Natural killer cell (primary cell): ENCODE measurements at regions not wholly inside any gene's neighbourhood (a gene's known extent, or its start where the extent isn't known, plus 50 kb on each side); places are given as distances from the start of the nearest gene placed in this dataset.
"Not testable (repeated sequence)": the region's sequence is repeated elsewhere in the genome, so short reads cannot be mapped to it uniquely, and the experiment has no call there.

ENCODE experiments used
- ATAC-seq, 3 donors: fragments of 150-1000 bp in 2 of 3; fragments of 200-7000 bp in 1 of 3; cut with Tn5 transposase; 1 replicate in 1 of 3; 2 replicates in 2 of 3; pipeline ENCODE4 v1.10.0; 2021; ENCODE audit warnings: mild to moderate bottlenecking in 2 of 3, moderate library complexity in 2 of 3
- DNase-seq, 2 donors: peaks; one replicate each; pipeline versions ENCODE4 v3.0.0 to v3.0.0-alpha.2; 2013 to 2021; ENCODE audit warnings: mixed read lengths in 1 of 2
- H3K27ac ChIP-seq: one replicate; pipeline ENCODE4 v1.5.1; 2013; ENCODE audit warnings: mild to moderate bottlenecking, low read length
- H3K27me3 ChIP-seq: one replicate; pipeline ENCODE4 v1.6.1; 2013; ENCODE audit warnings: low read length; ENCODE audit not compliant: control insufficient read depth, insufficient read depth
- H3K36me3 ChIP-seq: one replicate; pipeline ENCODE4 v1.6.1; 2013; ENCODE audit warnings: low read length; ENCODE audit not compliant: control insufficient read depth, insufficient read depth
- H3K4me1 ChIP-seq: one replicate; pipeline ENCODE4 v1.6.1; 2013; ENCODE audit warnings: low read length; ENCODE audit not compliant: control insufficient read depth, insufficient read depth
- H3K4me3 ChIP-seq: one replicate; pipeline ENCODE4 v1.5.1; 2013; ENCODE audit warnings: low read length
- H3K9me3 ChIP-seq: one replicate; pipeline ENCODE4 v1.6.1; 2013; ENCODE audit warnings: low read length; ENCODE audit not compliant: control insufficient read depth, insufficient read depth
- H3K27ac Mint-ChIP-seq, 2 donors: one replicate each; pipeline ENCODE4 v1.8.0; 2022; ENCODE audit warnings: mild to moderate bottlenecking in 2 of 2, mixed read lengths in 2 of 2, moderate library complexity in 1 of 2
- H3K27me3 Mint-ChIP-seq, 2 donors: one replicate each; pipeline ENCODE4 v1.8.0; 2022; ENCODE audit warnings: low read depth in 2 of 2, mixed read lengths in 2 of 2
- H3K36me3 Mint-ChIP-seq: one replicate; pipeline ENCODE4 v1.8.0; 2022; ENCODE audit warnings: mixed read lengths
- H3K4me1 Mint-ChIP-seq, 2 donors: one replicate each; pipeline ENCODE4 v1.8.0; 2022; ENCODE audit warnings: mixed read lengths in 2 of 2
- H3K4me3 Mint-ChIP-seq: one replicate; pipeline ENCODE4 v1.8.0; 2022; ENCODE audit warnings: mild to moderate bottlenecking, moderate library complexity, mixed read lengths
- H3K9me3 Mint-ChIP-seq, 2 donors: one replicate each; pipeline ENCODE4 v1.8.0; 2022; ENCODE audit warnings: mixed read lengths in 2 of 2
- WGBS: methylation state at CpG from one replicate; pipeline ENCODE4 v1.1.7; 2013; ENCODE audit warnings: missing lambda C conversion rate; ENCODE audit not compliant: insufficient coverage; 5-methylcytosine and 5-hydroxymethylcytosine counted together
- intact Hi-C: fragments of 100-400 bp; cut with micrococcal nuclease; formaldehyde crosslinking; loops from one replicate; pipeline ENCODE4 v1.14.2; 2022
- TF ChIP-seq, protein P1 (sequence below): fragments of 200-600 bp; IDR thresholded peaks from one replicate; pipeline ENCODE4 v1.8.0; 2022; ENCODE audit warnings: antibody characterized with exemption

DNA sequence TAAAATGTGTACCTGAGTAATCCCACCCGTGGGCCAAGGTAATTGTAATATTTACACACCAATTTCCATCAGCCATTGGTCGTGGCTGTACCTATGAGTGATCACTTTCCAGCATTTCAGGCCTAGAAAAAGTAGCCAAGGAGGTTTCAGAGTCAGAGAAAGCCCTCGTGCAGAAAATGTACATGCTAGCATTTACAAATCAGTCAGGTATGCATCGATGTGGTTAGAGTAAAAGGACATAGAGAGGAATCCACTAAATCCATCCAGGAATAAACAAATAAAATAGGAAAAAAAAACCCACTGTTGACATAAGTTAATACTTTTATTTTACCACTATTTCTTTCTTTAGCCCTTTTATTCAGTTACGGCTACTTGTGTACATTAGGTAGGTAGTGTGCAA lies 256.8 kb downstream of the TRIML1 start:
- H3K27ac ChIP-seq = no peak overlapping the region
- Mint-ChIP-seq H3K4me3 (no peak overlapping the region), H3K36me3 (no peaks in the 10 kb centered on the region), H3K27me3 (no peaks in the 10 kb centered on the region), H3K27ac (no peak overlapping the region), H3K9me3 (peaks cover 10 to 20% of the 10 kb centered on the region in 2 donors), H3K4me1 (no peaks in the 10 kb centered on the region)
- intact Hi-C loops = no loop called here
- TF ChIP-seq, protein P1, sequence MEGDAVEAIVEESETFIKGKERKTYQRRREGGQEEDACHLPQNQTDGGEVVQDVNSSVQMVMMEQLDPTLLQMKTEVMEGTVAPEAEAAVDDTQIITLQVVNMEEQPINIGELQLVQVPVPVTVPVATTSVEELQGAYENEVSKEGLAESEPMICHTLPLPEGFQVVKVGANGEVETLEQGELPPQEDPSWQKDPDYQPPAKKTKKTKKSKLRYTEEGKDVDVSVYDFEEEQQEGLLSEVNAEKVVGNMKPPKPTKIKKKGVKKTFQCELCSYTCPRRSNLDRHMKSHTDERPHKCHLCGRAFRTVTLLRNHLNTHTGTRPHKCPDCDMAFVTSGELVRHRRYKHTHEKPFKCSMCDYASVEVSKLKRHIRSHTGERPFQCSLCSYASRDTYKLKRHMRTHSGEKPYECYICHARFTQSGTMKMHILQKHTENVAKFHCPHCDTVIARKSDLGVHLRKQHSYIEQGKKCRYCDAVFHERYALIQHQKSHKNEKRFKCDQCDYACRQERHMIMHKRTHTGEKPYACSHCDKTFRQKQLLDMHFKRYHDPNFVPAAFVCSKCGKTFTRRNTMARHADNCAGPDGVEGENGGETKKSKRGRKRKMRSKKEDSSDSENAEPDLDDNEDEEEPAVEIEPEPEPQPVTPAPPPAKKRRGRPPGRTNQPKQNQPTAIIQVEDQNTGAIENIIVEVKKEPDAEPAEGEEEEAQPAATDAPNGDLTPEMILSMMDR = no peak
- no peaks in the 10 kb centered on the region for H3K36me3 ChIP-seq
- peaks cover 10% of the 10 kb centered on the region for H3K9me3 ChIP-seq
- ATAC-seq (no peak), DNase-seq (no peak)
- no peaks in the 10 kb centered on the region for H3K4me1 ChIP-seq
- H3K4me3 ChIP-seq = no peak overlapping the region
- no peaks in the 10 kb centered on the region for H3K27me3 ChIP-seq
- 71% methylated on average over 3 of the region's 5 CpGs for WGBS

DNA sequence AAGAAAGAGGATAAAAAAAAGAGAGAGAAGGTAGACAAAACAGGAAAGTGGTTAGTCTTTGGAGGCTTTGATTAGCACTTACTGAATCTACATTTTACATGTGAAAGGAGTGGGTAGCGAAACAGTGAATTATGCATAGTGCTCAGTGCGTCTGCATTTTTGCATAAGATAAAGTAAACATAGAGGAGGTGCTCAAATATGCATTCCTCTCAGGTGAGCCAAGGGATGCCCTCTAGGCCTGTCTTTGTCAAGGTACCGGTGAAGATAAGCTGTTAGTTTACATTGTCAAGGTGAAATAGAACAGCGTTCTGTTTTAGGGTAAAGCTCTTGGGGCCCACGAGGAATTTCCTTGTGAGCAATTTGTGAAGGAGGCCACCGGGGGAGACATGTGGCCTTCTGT lies 260.6 kb downstream of the TRIML1 start:
- Mint-ChIP-seq H3K4me1 (no peaks in the 10 kb centered on the region), H3K27me3 (no peaks in the 10 kb centered on the region), H3K4me3 (no peak overlapping the region), H3K9me3 (peaks cover 12 to 24% of the 10 kb centered on the region in 2 donors), H3K27ac (no peak overlapping the region), H3K36me3 (peaks cover 7% of the 10 kb centered on the region)
- Histone ChIP-seq H3K27ac (no peak overlapping the region), H3K9me3 (peaks cover 3% of the 10 kb centered on the region), H3K4me1 (no peaks in the 10 kb centered on the region), H3K36me3 (no peaks in the 10 kb centered on the region), H3K27me3 (no peaks in the 10 kb centered on the region), H3K4me3 (no peak overlapping the region)
- WGBS = 44% methylated on average over 6 of the region's 6 CpGs
- intact Hi-C loops = no loop called here
- TF ChIP-seq, protein P1 = no peak
- ATAC-seq = no peak
- DNase-seq = no peak

DNA sequence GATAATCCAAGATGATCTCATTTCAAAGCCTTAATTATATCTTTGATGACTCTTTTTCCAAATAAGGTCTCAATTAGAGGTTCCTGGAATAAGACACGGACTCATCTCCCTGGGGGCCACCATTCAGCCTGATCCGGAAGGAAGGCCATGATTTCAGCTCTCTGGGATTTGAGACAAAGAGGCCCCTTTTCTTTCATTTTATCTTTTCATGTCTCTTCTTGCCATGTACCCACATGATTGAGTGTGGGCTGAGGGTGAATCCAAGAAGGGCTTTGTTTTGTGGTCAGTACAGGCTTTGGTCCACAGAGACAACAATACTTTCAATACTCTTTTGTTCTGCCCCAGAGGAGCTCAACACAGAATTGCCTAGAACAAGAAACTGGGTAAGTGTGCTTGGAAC lies 261.2 kb downstream of the TRIML1 start:
- Histone ChIP-seq H3K4me3 (no peak overlapping the region), H3K27ac (no peak overlapping the region), H3K36me3 (no peaks in the 10 kb centered on the region), H3K9me3 (peaks cover 3% of the 10 kb centered on the region), H3K4me1 (no peaks in the 10 kb centered on the region), H3K27me3 (no peaks in the 10 kb centered on the region)
- TF ChIP-seq, protein P1 = no peak
- Mint-ChIP-seq H3K36me3 (peaks cover 9% of the 10 kb centered on the region), H3K9me3 (peaks cover 13 to 25% of the 10 kb centered on the region in 2 donors), H3K27me3 (no peaks in the 10 kb centered on the region), H3K27ac (no peak overlapping the region), H3K4me1 (no peaks in the 10 kb centered on the region), H3K4me3 (no peak overlapping the region)
- 88% methylated on average over 2 of the region's 2 CpGs for WGBS
- intact Hi-C loops = no loop called here
- ATAC-seq = no peak
- DNase-seq = no peak

DNA sequence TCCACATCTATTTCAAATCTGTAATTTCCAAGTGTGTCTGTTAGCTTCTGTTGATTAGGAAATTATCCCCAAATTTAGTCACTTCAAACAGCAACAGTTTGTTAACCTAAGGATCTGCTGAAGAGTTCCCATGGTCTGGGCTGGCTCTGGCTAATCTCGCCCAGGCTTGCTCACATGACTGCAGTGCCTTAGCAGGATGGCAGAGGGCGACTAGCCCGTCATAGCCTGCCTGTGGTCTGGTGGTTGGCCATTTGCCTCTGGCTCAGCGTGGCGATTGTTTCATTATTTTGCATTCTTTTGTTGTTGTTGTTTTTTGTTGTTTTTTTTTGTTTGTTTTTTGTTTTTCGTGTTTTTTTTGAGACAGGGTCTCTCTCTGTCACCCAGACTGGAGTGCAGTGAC lies 264.0 kb downstream of the TRIML1 start:
- Histone ChIP-seq H3K27me3 (no peaks in the 10 kb centered on the region), H3K4me3 (no peak overlapping the region), H3K27ac (no peak overlapping the region), H3K9me3 (no peaks in the 10 kb centered on the region), H3K36me3 (no peaks in the 10 kb centered on the region), H3K4me1 (no peaks in the 10 kb centered on the region)
- intact Hi-C loops = no loop called here
- H3K36me3 Mint-ChIP-seq = peaks cover 9% of the 10 kb centered on the region
- DNase-seq = no peak
- no peak overlapping the region for H3K27ac Mint-ChIP-seq
- WGBS = 89% methylated on average over 6 of the region's 6 CpGs
- no peak for ATAC-seq
- H3K9me3 Mint-ChIP-seq = peaks cover 14 to 30% of the 10 kb centered on the region in 2 donors
- no peak overlapping the region for H3K4me3 Mint-ChIP-seq
- TF ChIP-seq, protein P1 = no peak
- no peaks in the 10 kb centered on the region for H3K27me3 Mint-ChIP-seq
- H3K4me1 Mint-ChIP-seq = no peaks in the 10 kb centered on the region

DNA sequence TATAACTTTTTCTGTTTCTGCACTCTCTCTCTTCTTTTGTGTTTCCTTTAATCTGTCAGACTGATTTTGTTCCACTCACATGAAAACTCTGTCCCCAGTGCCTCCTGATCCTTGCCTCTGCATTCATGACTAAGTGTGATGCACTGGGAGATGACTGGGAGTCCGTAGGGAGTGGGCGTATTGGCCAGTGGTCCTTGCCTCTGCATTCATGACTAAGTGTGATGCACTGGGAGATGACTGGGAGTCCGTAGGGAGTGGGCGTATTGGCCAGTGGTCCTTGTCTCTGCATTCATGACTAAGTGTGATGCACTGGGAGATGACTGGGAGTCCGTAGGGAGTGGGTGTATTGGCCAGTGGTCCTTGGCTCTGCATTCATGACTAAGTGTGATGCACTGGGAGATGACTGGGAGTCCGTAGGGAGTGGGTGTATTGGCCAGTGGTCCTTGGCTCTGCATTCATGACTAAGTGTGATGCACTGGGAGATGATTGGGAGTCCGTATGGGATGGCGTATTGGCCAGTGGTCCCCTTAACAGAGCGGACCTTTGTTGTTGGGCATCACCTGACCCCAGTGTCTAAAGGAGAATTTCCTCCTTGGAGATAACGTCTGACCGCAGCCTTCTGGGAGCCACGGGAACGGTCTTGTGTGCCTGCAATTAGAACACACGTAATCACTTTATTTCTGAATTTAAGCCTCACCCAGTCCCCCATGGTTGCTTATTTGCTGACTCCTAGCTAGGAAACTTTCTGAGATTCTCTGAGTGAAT lies 266.0 kb downstream of the TRIML1 start:
- H3K27ac ChIP-seq, H3K4me3 Mint-ChIP-seq, DNase-seq, intact Hi-C loops, H3K4me1 Mint-ChIP-seq, ATAC-seq, H3K9me3 ChIP-seq, H3K27ac Mint-ChIP-seq, H3K27me3 ChIP-seq, H3K4me3 ChIP-seq, H3K4me1 ChIP-seq, H3K36me3 Mint-ChIP-seq, H3K27me3 Mint-ChIP-seq, H3K36me3 ChIP-seq: not testable (repeated sequence)
- peaks cover 15 to 30% of the 10 kb centered on the region in 2 donors for H3K9me3 Mint-ChIP-seq
- WGBS = 90% methylated on average over 10 of the region's 14 CpGs
